ENCODE measurements at regions not wholly inside any gene's neighbourhood (a gene's known extent, or its start where the extent isn't known, plus 50 kb on each side); places are given as distances from the start of the nearest gene placed in this dataset.
A peak's percentile ranks its signal among the peaks of the same experiment; 100 is the strongest.

DNA sequence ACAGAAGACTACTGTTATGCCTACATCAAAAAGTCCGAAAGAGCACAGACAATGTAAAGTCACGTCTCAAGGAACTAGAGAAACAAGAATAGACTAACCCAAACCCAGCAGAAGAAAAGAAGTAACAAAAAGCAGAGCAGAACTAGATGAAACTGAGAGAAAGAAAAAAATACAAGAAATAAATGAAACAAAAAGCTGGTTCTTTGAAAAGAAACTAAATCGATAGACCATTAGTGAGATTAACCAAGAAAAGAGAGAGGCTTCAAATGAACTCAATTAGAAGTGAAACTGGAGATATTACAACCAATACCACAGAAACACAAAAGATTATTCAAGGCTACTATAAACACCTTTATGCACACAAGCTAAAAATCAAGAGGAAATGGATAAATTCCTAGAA is 271.8 kb downstream of the MBD2 start:
- no peaks in the 10 kb centered on the region for H3K27me3 ChIP-seq (ENCODE audit: insufficient read depth, poor library complexity, severe bottlenecking)

DNA sequence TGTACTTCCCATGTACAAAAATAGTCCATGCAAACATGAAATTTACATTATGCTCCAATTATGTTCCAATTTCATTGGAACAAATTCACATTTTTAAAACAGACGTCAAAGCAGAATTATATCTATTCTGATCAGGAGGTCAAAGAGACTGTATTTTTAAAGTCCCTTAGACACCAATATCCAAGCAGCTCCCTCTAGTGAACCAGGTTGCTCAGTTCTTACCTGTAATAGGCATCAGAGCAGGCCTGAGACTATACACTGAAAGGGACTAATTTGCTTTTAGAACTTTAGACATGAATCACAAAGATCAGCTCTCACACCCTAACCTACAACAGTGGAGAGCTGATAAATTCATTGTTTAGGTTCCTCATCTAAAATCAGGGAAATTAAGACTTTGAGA is 273.9 kb downstream of the MBD2 start:
- no peak for ATAC-seq (ENCODE audit: low read depth)
- Histone ChIP-seq H3K4me1 (ENCODE audit: insufficient read depth, poor library complexity, severe bottlenecking) (no peaks in the 10 kb centered on the region), H3K36me3 (ENCODE audit: low read depth) (no peaks in the 10 kb centered on the region), H3K27ac (ENCODE audit: poor library complexity, severe bottlenecking) (no peak overlapping the region), H3K4me3 (ENCODE audit: severe bottlenecking) (no peak overlapping the region), H3K9me3 (ENCODE audit: severe bottlenecking) (no peaks in the 10 kb centered on the region), H3K27me3 (ENCODE audit: insufficient read depth, poor library complexity, severe bottlenecking) (no peaks in the 10 kb centered on the region)
- DNase-seq (ENCODE audit: low spot score) = no peak
- TF ChIP-seq, protein P1, sequence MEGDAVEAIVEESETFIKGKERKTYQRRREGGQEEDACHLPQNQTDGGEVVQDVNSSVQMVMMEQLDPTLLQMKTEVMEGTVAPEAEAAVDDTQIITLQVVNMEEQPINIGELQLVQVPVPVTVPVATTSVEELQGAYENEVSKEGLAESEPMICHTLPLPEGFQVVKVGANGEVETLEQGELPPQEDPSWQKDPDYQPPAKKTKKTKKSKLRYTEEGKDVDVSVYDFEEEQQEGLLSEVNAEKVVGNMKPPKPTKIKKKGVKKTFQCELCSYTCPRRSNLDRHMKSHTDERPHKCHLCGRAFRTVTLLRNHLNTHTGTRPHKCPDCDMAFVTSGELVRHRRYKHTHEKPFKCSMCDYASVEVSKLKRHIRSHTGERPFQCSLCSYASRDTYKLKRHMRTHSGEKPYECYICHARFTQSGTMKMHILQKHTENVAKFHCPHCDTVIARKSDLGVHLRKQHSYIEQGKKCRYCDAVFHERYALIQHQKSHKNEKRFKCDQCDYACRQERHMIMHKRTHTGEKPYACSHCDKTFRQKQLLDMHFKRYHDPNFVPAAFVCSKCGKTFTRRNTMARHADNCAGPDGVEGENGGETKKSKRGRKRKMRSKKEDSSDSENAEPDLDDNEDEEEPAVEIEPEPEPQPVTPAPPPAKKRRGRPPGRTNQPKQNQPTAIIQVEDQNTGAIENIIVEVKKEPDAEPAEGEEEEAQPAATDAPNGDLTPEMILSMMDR (IDR thresholded peaks at IDR 0.05; ENCODE audit: poor library complexity, severe bottlenecking) = peak; percentile 12

More for the DNA sequence above, 271.8 kb downstream of the MBD2 start:
- Histone ChIP-seq H3K27ac (ENCODE audit: poor library complexity, severe bottlenecking) (no peak overlapping the region), H3K9me3 (ENCODE audit: severe bottlenecking) (no peaks in the 10 kb centered on the region), H3K4me3 (ENCODE audit: severe bottlenecking) (no peak overlapping the region), H3K36me3 (ENCODE audit: low read depth) (no peaks in the 10 kb centered on the region), H3K4me1 (ENCODE audit: insufficient read depth, poor library complexity, severe bottlenecking) (no peaks in the 10 kb centered on the region)
- ATAC-seq (ENCODE audit: low read depth) = no peak
- no peak for DNase-seq (ENCODE audit: low spot score)
- TF ChIP-seq, protein P1 (IDR thresholded peaks at IDR 0.05; ENCODE audit: poor library complexity, severe bottlenecking) = no peak

DNA sequence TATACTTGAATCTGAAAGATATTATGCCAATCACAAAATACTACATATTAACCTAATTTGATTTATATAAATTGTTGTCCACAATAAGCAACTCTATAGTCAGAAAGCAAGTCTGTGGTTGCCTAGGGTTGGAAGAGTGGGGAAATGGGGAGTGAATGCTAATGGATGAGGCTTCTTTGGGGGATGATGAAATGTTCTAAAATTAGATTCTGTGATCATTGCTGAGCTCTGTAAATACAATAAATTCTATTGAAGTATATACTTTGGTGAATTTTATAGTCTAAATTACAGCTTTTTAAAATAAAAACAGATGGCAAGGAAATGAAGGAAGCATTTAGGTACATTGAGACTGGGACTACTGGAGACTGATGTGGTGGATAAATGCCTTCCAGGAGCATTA is 275.5 kb downstream of the MBD2 start:
- Histone ChIP-seq H3K27ac (ENCODE audit: poor library complexity, severe bottlenecking) (no peak overlapping the region), H3K27me3 (ENCODE audit: insufficient read depth, poor library complexity, severe bottlenecking) (no peaks in the 10 kb centered on the region), H3K4me1 (ENCODE audit: insufficient read depth, poor library complexity, severe bottlenecking) (no peaks in the 10 kb centered on the region), H3K9me3 (ENCODE audit: severe bottlenecking) (no peaks in the 10 kb centered on the region), H3K4me3 (ENCODE audit: severe bottlenecking) (no peak overlapping the region), H3K36me3 (ENCODE audit: low read depth) (no peaks in the 10 kb centered on the region)
- TF ChIP-seq, protein P1 (IDR thresholded peaks at IDR 0.05; ENCODE audit: poor library complexity, severe bottlenecking) = no peak
- ATAC-seq (ENCODE audit: low read depth) (no peak), DNase-seq (ENCODE audit: low spot score) (no peak)

DNA sequence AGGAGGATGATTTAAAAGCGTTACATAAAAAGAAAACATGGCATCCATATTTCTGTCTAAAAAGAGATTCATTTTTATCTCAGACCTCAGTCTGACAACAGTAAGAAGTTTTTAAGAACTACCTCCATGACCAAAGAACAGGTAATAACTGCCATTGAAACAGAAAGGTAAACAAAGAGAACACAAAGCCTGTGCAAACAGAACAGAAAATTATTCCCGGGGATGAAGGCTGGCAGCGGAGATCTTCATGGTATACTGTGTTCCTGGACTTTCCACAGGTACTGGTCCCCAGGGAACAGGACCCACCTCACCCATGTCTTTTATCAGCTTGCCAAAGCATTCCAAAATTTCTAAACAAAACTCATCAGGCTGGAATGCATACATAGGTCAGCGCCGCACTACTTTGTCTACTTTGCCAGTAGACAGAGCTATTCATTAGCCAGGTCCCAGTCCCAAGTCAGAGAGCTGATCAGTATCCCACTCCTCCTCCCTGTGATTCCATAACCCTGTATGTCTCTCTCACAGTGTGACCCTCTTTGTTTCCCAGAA is 277.3 kb downstream of the MBD2 start:
- H3K27ac ChIP-seq (ENCODE audit: poor library complexity, severe bottlenecking) = no peak overlapping the region
- TF ChIP-seq, protein P1 (IDR thresholded peaks at IDR 0.05; ENCODE audit: poor library complexity, severe bottlenecking) = no peak
- peak; percentile 74 for ATAC-seq (ENCODE audit: low read depth)

DNA sequence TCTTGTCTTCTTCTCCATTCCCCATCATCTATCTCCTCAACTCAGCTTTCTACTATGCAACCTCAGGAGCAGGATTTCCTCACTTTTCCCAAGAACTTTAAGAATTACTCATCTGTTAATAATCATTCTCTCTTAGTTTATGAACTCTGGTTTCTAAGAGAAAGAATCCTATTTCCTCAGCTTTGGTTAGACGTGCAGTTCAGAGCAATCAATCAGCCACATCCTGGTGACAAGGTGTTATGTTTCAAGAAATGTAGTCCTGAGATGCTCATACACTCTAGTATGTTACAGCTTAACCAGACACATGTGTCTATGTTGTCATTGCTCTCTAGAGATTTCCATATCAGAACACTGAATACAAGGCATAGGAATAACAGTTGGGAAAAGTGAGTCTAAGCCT is 277.9 kb downstream of the MBD2 start:
- no peaks in the 10 kb centered on the region for H3K4me1 ChIP-seq (ENCODE audit: insufficient read depth, poor library complexity, severe bottlenecking)
- TF ChIP-seq, protein P1 (IDR thresholded peaks at IDR 0.05; ENCODE audit: poor library complexity, severe bottlenecking) = no peak
- no peak overlapping the region for H3K4me3 ChIP-seq (ENCODE audit: severe bottlenecking)
- H3K27me3 ChIP-seq (ENCODE audit: insufficient read depth, poor library complexity, severe bottlenecking) = no peaks in the 10 kb centered on the region
- no peaks in the 10 kb centered on the region for H3K36me3 ChIP-seq (ENCODE audit: low read depth)
- ATAC-seq (ENCODE audit: low read depth) (peak; percentile 40; the same call in 1 of the 3 replicates), DNase-seq (ENCODE audit: low spot score) (no peak)
- H3K27ac ChIP-seq (ENCODE audit: poor library complexity, severe bottlenecking) = no peak overlapping the region
- no peaks in the 10 kb centered on the region for H3K9me3 ChIP-seq (ENCODE audit: severe bottlenecking)

More for the DNA sequence above, 277.3 kb downstream of the MBD2 start:
- Histone ChIP-seq H3K9me3 (ENCODE audit: severe bottlenecking) (no peaks in the 10 kb centered on the region), H3K4me1 (ENCODE audit: insufficient read depth, poor library complexity, severe bottlenecking) (no peaks in the 10 kb centered on the region), H3K36me3 (ENCODE audit: low read depth) (no peaks in the 10 kb centered on the region), H3K27me3 (ENCODE audit: insufficient read depth, poor library complexity, severe bottlenecking) (no peaks in the 10 kb centered on the region), H3K4me3 (ENCODE audit: severe bottlenecking) (no peak overlapping the region)
- no peak for DNase-seq (ENCODE audit: low spot score)
